K562 (cell line): ENCODE measurements at regions not wholly inside any gene's neighbourhood (a gene's known extent, or its start where the extent isn't known, plus 50 kb on each side); places are given as distances from the start of the nearest gene placed in this dataset.

Source experiments
- ATAC-seq: fragments of 200-7000 bp; cut with Tn5 transposase; 3 replicates; pipeline ENCODE4 v1.9.1; 2020; ENCODE audit warnings: moderate library complexity
- BruUV-seq: library from RNA; stranded (reverse); fragments of 400-500 nt; replicated peaks from 2 replicates; lab custom pipeline; 2021; lab: Mats Ljungman, UMichigan
- CTCF ChIA-PET: fragments of 300-600 bp; formaldehyde crosslinking; extraction: SDS; loops from one replicate; lab custom pipeline; 2021; ENCODE audit warnings: low intra/inter-chr PET ratio; lab: Yijun Ruan, JAX
- POLR2A ChIA-PET: fragments of 300-600, 350-650 bp; sonication (Branson Sonifier 250); formaldehyde crosslinking; extraction: SDS; loops from one replicate; lab custom pipeline; 2021; ENCODE audit warnings: antibody characterized with exemption, inconsistent platforms; lab: Yijun Ruan, JAX
- DNase-seq, 4 experiments: peaks; one replicate each; pipeline versions ENCODE4 v3.0.0 to v3.0.0-alpha.2; 2011 to 2018; ENCODE audit warnings: low spot score in 3 of 4, mixed read lengths in 3 of 4; ENCODE audit errors: extremely low read depth in 1 of 4
- FAIRE-seq: peaks from 2 replicates; lab custom pipeline; 2011; peaks lifted over from hg19 to GRCh38; lab: Jason Lieb, UNC
- H2AFZ ChIP-seq: 2 replicates; pipeline ENCODE4 v1.6.0; 2011; ENCODE audit warnings: low read depth, low read length, control low read depth, inconsistent platforms
- H3K27ac ChIP-seq: fragments of 200-600 bp; 3 replicates; pipeline ENCODE4 v1.8.0; 2011; ENCODE audit warnings: low read depth, mild to moderate bottlenecking, control low read depth, inconsistent platforms, low read length, moderate library complexity, mixed read lengths; ENCODE audit errors: extremely low read depth
- H3K27me3 ChIP-seq, 2 experiments: fragments of 300-600 bp in 1 of 2; 2 replicates in 1 of 2; 3 replicates in 1 of 2; pipeline versions ENCODE4 v1.6.0 to v1.8.0; 2011; ENCODE audit warnings: inconsistent platforms in 2 of 2, low read length in 2 of 2, mild to moderate bottlenecking in 1 of 2, mixed read lengths in 1 of 2, moderate library complexity in 1 of 2; ENCODE audit not compliant: control insufficient read depth in 2 of 2, insufficient read depth in 2 of 2
- H3K36me3 ChIP-seq: fragments of 300-600 bp; 3 replicates; pipeline ENCODE4 v1.8.0; 2011; ENCODE audit warnings: mild to moderate bottlenecking, low read length, inconsistent platforms; ENCODE audit not compliant: control insufficient read depth, insufficient read depth
- H3K4me1 ChIP-seq, 2 experiments: fragments of 200-600 bp in 1 of 2; replicated peaks in 1 of 2; 2 replicates in 1 of 2; 3 replicates in 1 of 2; pipeline versions ENCODE4 v1.5.1 to v1.8.0; 2011; ENCODE audit warnings: inconsistent platforms in 2 of 2, low read length in 2 of 2, mild to moderate bottlenecking in 1 of 2, mixed read lengths in 1 of 2, moderate library complexity in 1 of 2; ENCODE audit not compliant: control insufficient read depth in 2 of 2, insufficient read depth in 2 of 2
- H3K4me2 ChIP-seq: 2 replicates; pipeline ENCODE4 v1.6.1; 2011; ENCODE audit warnings: low read length, control low read depth, inconsistent platforms, mixed read lengths; ENCODE audit not compliant: insufficient read depth
- H3K4me3 ChIP-seq: fragments of 200-600 bp; sonication (generic), shearing (Covaris generic); 2 replicates; pipeline ENCODE4 v1.5.1; 2016; ENCODE audit warnings: control low read depth, inconsistent platforms
- H3K79me2 ChIP-seq: fragments of 200-600 bp; 3 replicates; pipeline ENCODE4 v1.8.0; 2011; ENCODE audit warnings: low read length, inconsistent platforms; ENCODE audit not compliant: control insufficient read depth, insufficient read depth
- H3K9ac ChIP-seq, 2 experiments: 2 replicates each; pipeline versions ENCODE4 v1.6.0 to v1.6.1; 2011; ENCODE audit warnings: low read depth in 2 of 2, low read length in 2 of 2, control low read depth in 1 of 2, inconsistent platforms in 1 of 2, mild to moderate bottlenecking in 1 of 2, mixed read lengths in 1 of 2; ENCODE audit not compliant: insufficient read depth in 1 of 2
- H3K9me1 ChIP-seq: one replicate; pipeline ENCODE4 v1.6.0; 2011; ENCODE audit warnings: inconsistent platforms, mild to moderate bottlenecking, low read length, moderate library complexity; ENCODE audit not compliant: control insufficient read depth, insufficient read depth
- H3K9me3 ChIP-seq: replicated peaks from 2 replicates; pipeline ENCODE4 v1.5.1; 2011; ENCODE audit warnings: low read depth, low read length, inconsistent platforms; ENCODE audit not compliant: control insufficient read depth, insufficient read depth
- H4K20me1 ChIP-seq: replicated peaks from 2 replicates; pipeline ENCODE4 v1.6.1; 2011; ENCODE audit warnings: low read length, inconsistent platforms, mixed read lengths; ENCODE audit not compliant: control insufficient read depth, insufficient read depth
- CC2D1A ChIP-seq: fragments of 450-650 bp; IDR thresholded peaks from 2 replicates; pipeline ENCODE4 v1.6.1; 2017; ENCODE audit warnings: mild to moderate bottlenecking
- ETS2 ChIP-seq: IDR thresholded peaks from 2 replicates; pipeline ENCODE4 v1.6.1; 2016; ENCODE audit warnings: borderline replicate concordance, missing genetic modification characterization, mild to moderate bottlenecking, moderate library complexity, missing compliant biosample characterization; ENCODE audit not compliant: poor library complexity, severe bottlenecking
- GATAD2B ChIP-seq: fragments of 450-650 bp; IDR thresholded peaks from 2 replicates; pipeline ENCODE4 v1.6.1; 2017; ENCODE audit warnings: mild to moderate bottlenecking, borderline replicate concordance
- LARP7 ChIP-seq: fragments of 450-650 bp; IDR thresholded peaks from 2 replicates; pipeline ENCODE4 v1.6.1; 2016
- TRIM24 ChIP-seq, 2 experiments: fragments of 450-650 bp; IDR thresholded peaks; 2 replicates each; pipeline ENCODE4 v1.6.1; 2016
- YY1 ChIP-seq, 3 experiments: IDR thresholded peaks; 2 replicates each; pipeline ENCODE4 v1.6.1; 2011; ENCODE audit warnings: low read length in 2 of 3, mild to moderate bottlenecking in 2 of 3, moderate library complexity in 2 of 3, borderline replicate concordance in 1 of 3, control low read depth in 1 of 3, low read depth in 1 of 3; ENCODE audit not compliant: insufficient read depth in 3 of 3, insufficient replicate concordance in 2 of 3, control insufficient read depth in 1 of 3, insufficient read length in 1 of 3; ENCODE audit errors: extremely low read depth in 1 of 3
- ZBTB1 ChIP-seq: sonication (generic); formaldehyde crosslinking; IDR thresholded peaks from 2 replicates; pipeline ENCODE4 v1.8.1; 2023; ENCODE audit warnings: missing genetic modification reagents, low read depth, mild to moderate bottlenecking, borderline replicate concordance
- WGBS: fragments of 100-300 bp; shearing (Covaris generic); methylation state at CpG from one replicate; pipeline ENCODE4 v1.1.6; 2016; ENCODE audit warnings: low coverage, mixed read lengths; ENCODE audit not compliant: insufficient coverage; ENCODE audit errors: missing lambda C conversion rate; 5-methylcytosine and 5-hydroxymethylcytosine counted together
- in situ Hi-C: fragments of 300-500 bp; cut with MboI; formaldehyde crosslinking; loops from 4 replicates; pipeline ENCODE4 v1.15.0; 2018; ENCODE audit warnings: inconsistent platforms, mixed read lengths
- intact Hi-C: fragments of 100-400 bp; cut with micrococcal nuclease; formaldehyde crosslinking; loops from 2 replicates; pipeline ENCODE4 v1.14.2; 2022

DNA sequence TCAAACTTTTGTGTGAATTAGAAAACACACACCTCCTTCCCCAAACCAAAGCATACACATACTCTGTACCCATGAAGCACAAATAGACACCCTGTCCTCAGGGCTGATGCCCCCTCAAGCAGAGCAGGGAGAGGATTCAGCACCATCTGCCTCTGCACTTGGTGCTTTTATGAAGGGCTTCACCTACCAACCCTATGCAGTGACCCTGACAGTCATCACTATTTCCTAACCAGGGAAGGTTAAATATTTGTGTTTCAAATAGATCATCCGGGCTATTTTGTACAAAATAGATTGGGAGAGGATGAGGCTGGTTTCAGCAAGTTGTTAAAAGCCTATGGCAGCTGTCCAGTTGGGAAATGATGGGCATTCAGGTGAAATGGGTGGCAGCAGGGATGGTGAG is 396.2 kb downstream of the ZSWIM6 start:
- POLR2A ChIA-PET = no interaction called here
- no peaks in the 10 kb centered on the region for H3K4me1 ChIP-seq

DNA sequence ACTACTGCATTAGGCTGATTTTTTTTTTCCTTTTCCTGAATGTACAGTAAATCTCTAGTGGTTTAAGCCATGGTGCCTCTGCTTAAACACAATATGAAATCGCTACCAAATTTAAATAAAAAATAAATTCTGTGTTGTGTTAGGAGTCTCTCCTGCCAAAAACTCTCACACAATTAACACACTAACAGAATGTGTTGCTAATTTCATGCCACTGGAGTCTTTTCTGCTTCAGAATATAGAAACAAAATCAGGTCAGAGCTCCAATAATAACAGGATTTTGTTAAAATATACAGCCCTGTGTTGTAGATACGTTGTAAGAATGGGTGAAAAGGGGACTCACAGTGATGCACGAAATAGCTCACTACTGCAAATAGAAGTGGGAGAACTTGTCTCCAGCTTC is 398.8 kb downstream of the ZSWIM6 start:
- H3K4me3 ChIP-seq = no peak overlapping the region
- H3K36me3 ChIP-seq = no peaks in the 10 kb centered on the region
- no peak for TF ChIP-seq GATAD2B
- TF ChIP-seq TRIM24 (IDR thresholded peaks at IDR 0.05) = no peak
- no peak for TF ChIP-seq YY1 (IDR thresholded peaks at IDR 0.05; ENCODE audit: borderline replicate concordance in 1 of 3, control insufficient read depth in 1 of 3, extremely low read depth in 1 of 3, insufficient read depth in 3 of 3, insufficient read length in 1 of 3, insufficient replicate concordance in 2 of 3, low read depth in 1 of 3, low read length in 2 of 3)
- DNase-seq (no peak), FAIRE-seq (no peak), ATAC-seq (no peak)
- H3K4me1 ChIP-seq = no peaks in the 10 kb centered on the region
- H3K9me3 ChIP-seq = no peaks in the 10 kb centered on the region
- H3K4me2 ChIP-seq = no peak overlapping the region
- BruUV-seq = no TSS peak
- in situ Hi-C loops = no loop called here
- no peaks in the 10 kb centered on the region for H3K9me1 ChIP-seq
- no peak overlapping the region for H3K9ac ChIP-seq
- no peaks in the 10 kb centered on the region; the same call in 1 of the 2 replicates for H4K20me1 ChIP-seq
- 0 out of 5 replicates have a peak, but pooled peaks cover 3 to 11% of the 10 kb centered on the region in 2 experiments for H3K27me3 ChIP-seq
- H2AFZ ChIP-seq = no peak overlapping the region
- intact Hi-C loops = no loop called here
- H3K79me2 ChIP-seq = no peaks in the 10 kb centered on the region
- CTCF ChIA-PET = no interaction called here
- H3K27ac ChIP-seq = no peak overlapping the region
- POLR2A ChIA-PET = no interaction called here
- WGBS = 0% methylated on average over 3 of the region's 3 CpGs

More for the DNA sequence above, 396.2 kb downstream of the ZSWIM6 start:
- H3K27me3 ChIP-seq = 0 out of 5 replicates have a peak, but pooled peaks cover 3 to 5% of the 10 kb centered on the region in 2 experiments
- H3K27ac ChIP-seq = no peak overlapping the region
- H3K79me2 ChIP-seq = no peaks in the 10 kb centered on the region
- no peaks in the 10 kb centered on the region for H3K36me3 ChIP-seq
- no peak overlapping the region for H2AFZ ChIP-seq
- DNase-seq (no peak), ATAC-seq (no peak), FAIRE-seq (no peak)
- CTCF ChIA-PET = no interaction called here
- TF ChIP-seq CC2D1A = no peak
- no peak for TF ChIP-seq LARP7
- no peak for TF ChIP-seq ZBTB1 (CRISPR knock-in tag)
- no peak for TF ChIP-seq ETS2
- no peaks in the 10 kb centered on the region for H3K9me1 ChIP-seq
- in situ Hi-C loops = no loop called here
- no peak overlapping the region for H3K4me2 ChIP-seq
- intact Hi-C loops = no loop called here
- H3K4me3 ChIP-seq = no peak overlapping the region
- WGBS = 0% methylated on average over 1 of the region's 1 CpG
- H3K9me3 ChIP-seq = no peaks in the 10 kb centered on the region
- H4K20me1 ChIP-seq = no peaks in the 10 kb centered on the region; the same call in 1 of the 2 replicates
- H3K9ac ChIP-seq = no peak overlapping the region
- no TSS peak for BruUV-seq
